T-cell (primary cell): ENCODE measurements at regions not wholly inside any gene's neighbourhood (a gene's known extent, or its start where the extent isn't known, plus 50 kb on each side); places are given as distances from the start of the nearest gene placed in this dataset.
"Not testable (repeated sequence)": the region's sequence is repeated elsewhere in the genome, so short reads cannot be mapped to it uniquely, and the experiment has no call there.

ENCODE experiments used
- ATAC-seq, 4 experiments: fragments of 200-7000 bp in 3 of 4; fragments of 150-1000 bp in 1 of 4; cut with Tn5 transposase; replicated peaks in 1 of 4; 1 replicate in 3 of 4; 2 replicates in 1 of 4; pipeline ENCODE4 v1.10.0; 2021; ENCODE audit warnings: moderate library complexity in 3 of 4, mild to moderate bottlenecking in 2 of 4, moderate number of reproducible peaks in 1 of 4
- CTCF ChIA-PET, 2 donors: fragments of 300-600 bp; sonication (Branson Sonifier 250); formaldehyde crosslinking; loops; one replicate each; lab custom pipeline; 2022; ENCODE audit warnings: antibody characterized with exemption in 2 of 2; lab: Charles Lee
- POLR2A ChIA-PET, 2 donors: fragments of 300-600 bp; sonication (Branson Sonifier 250); formaldehyde crosslinking; loops; one replicate each; lab custom pipeline; 2022; ENCODE audit warnings: antibody characterized with exemption in 2 of 2; lab: Charles Lee
- DNase-seq, 35 experiments: peaks; one replicate each; pipeline versions ENCODE4 v3.0.0 to v3.0.0-alpha.2; 2013 to 2023
- H3K27ac ChIP-seq: one replicate; pipeline ENCODE4 v1.5.1; 2013; ENCODE audit warnings: low read length
- H3K27me3 ChIP-seq, 2 experiments: replicated peaks in 1 of 2; 1 replicate in 1 of 2; 2 replicates in 1 of 2; pipeline versions ENCODE4 v1.6.1 to v1.7.0; 2013; ENCODE audit warnings: low read length in 1 of 2, mixed read lengths in 1 of 2; ENCODE audit not compliant: control insufficient read depth in 2 of 2, insufficient read depth in 2 of 2; ENCODE audit errors: extremely low read depth in 1 of 2
- H3K36me3 ChIP-seq, 2 donors: 1 replicate in 1 of 2; 2 replicates in 1 of 2; pipeline versions ENCODE4 v1.6.1 to v1.7.0; 2013; ENCODE audit warnings: low read length in 1 of 2; ENCODE audit not compliant: control insufficient read depth in 2 of 2, insufficient read depth in 1 of 2; ENCODE audit errors: extremely low read depth in 1 of 2
- H3K4me1 ChIP-seq, 2 experiments: 1 replicate in 1 of 2; 2 replicates in 1 of 2; pipeline versions ENCODE4 v1.6.1 to v1.7.0; 2013; ENCODE audit warnings: low read length in 2 of 2, mixed read lengths in 1 of 2; ENCODE audit not compliant: insufficient read depth in 2 of 2, control insufficient read depth in 1 of 2; ENCODE audit errors: extremely low read depth in 1 of 2
- H3K4me3 ChIP-seq, 2 donors: 1 replicate in 1 of 2; 2 replicates in 1 of 2; pipeline versions ENCODE4 v1.5.1 to v1.7.0; 2013; ENCODE audit warnings: mild to moderate bottlenecking in 2 of 2, low read length in 1 of 2, moderate library complexity in 1 of 2; ENCODE audit not compliant: control insufficient read depth in 1 of 2; ENCODE audit errors: extremely low read depth in 1 of 2
- H3K9me3 ChIP-seq: 2 replicates; pipeline ENCODE4 v1.7.0; 2013
- H3K27ac Mint-ChIP-seq, 2 donors: one replicate each; pipeline ENCODE4 v1.8.0; 2020 to 2021; ENCODE audit warnings: mild to moderate bottlenecking in 2 of 2, mixed read lengths in 2 of 2
- H3K27me3 Mint-ChIP-seq, 2 donors: one replicate each; pipeline ENCODE4 v1.8.0; 2021 to 2022; ENCODE audit warnings: mixed read lengths in 2 of 2
- H3K36me3 Mint-ChIP-seq: one replicate; pipeline ENCODE4 v1.8.0; 2021; ENCODE audit warnings: mixed read lengths
- H3K4me1 Mint-ChIP-seq, 3 donors: one replicate each; pipeline ENCODE4 v1.8.0; 2020 to 2022; ENCODE audit warnings: mixed read lengths in 3 of 3, mild to moderate bottlenecking in 1 of 3
- H3K4me3 Mint-ChIP-seq, 3 donors: one replicate each; pipeline ENCODE4 v1.8.0; 2020 to 2022; ENCODE audit warnings: mild to moderate bottlenecking in 3 of 3, mixed read lengths in 3 of 3, moderate library complexity in 3 of 3
- H3K9me3 Mint-ChIP-seq, 3 donors: one replicate each; pipeline ENCODE4 v1.8.0; 2020 to 2022; ENCODE audit warnings: mixed read lengths in 3 of 3
- WGBS: methylation state at CpG from one replicate; pipeline ENCODE4 v1.1.5; 2013; ENCODE audit warnings: missing lambda C conversion rate; ENCODE audit not compliant: insufficient coverage; 5-methylcytosine and 5-hydroxymethylcytosine counted together

DNA sequence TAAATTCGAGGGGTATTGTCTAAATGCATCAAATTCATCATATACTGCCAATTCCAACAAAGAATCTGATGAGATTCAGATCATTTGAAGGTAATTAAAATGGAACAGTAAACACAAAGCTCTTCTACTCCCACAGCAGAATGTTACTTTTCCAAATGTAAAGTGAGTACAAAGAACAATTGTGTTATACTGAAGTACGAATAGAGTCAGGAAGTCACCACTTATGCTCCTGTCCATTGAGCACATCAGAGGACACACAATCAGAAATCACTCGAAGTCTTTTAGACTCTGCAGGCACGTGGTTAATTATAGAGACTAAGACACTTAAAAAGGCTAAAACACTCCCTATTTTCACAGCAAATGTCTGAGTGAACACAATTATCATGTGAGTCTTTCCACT, 388.5 kb upstream of the MIS18BP1 start:
- Mint-ChIP-seq H3K36me3 (no peaks in the 10 kb centered on the region), H3K27me3 (no peaks in the 10 kb centered on the region), H3K27ac (no peak overlapping the region), H3K4me3 (no peak overlapping the region), H3K4me1 (no peaks in the 10 kb centered on the region), H3K9me3 (peaks cover 12 to 16% (median 15%) of the 10 kb centered on the region in 3 donors)
- H3K36me3 ChIP-seq, result no peaks in the 10 kb centered on the region
- no peak overlapping the region for H3K4me3 ChIP-seq
- no peaks in the 10 kb centered on the region for H3K27me3 ChIP-seq
- no peaks in the 10 kb centered on the region for H3K4me1 ChIP-seq
- ATAC-seq (no peak), DNase-seq (no peak)
- ChIA-PET POLR2A (no interaction called here), CTCF (no interaction called here)
- WGBS, result no CpG with 5 or more reads among the region's 4 CpGs
- no peak overlapping the region for H3K27ac ChIP-seq
- H3K9me3 ChIP-seq, result no peaks in the 10 kb centered on the region

DNA sequence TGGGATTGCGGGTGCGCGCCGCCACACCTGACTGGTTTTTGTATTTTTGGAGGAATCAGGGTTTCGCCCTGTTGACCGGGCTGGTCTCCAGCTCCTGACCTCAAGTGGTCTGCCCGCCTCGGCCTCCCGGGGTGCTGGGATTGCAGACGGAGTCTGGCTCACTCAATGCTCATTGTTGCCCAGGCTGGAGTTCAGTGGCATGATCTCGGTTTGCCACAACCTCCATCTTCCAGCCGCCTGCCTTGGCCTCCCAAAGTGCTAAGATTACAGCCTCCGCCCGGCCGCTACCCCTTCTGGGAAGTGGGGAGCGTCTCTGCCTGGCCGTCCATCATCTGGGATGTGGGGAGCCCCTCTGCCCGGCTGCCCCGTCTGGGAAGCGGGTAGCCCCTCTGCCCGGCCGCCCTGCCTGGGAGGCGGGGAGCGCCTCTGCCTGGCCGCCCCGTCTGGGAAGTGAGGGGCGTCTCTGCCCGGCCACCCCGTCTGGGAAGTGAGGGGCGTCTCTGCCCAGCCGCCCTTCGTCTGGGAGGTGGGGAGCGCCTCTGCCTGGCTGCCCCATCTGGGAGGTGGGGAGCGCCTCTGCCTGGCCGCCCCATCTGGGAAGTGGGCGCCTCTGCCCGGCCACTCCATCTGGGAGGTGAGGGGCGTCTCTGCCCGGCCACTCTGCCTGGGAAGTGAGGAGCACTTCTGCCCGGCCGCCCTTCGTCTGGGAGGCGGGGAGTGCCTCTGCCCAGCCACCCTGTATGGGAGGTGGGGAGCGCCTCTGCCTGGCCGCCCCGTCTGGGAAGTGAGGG, 381.8 kb upstream of the MIS18BP1 start:
- H3K27ac ChIP-seq, ATAC-seq, H3K27me3 Mint-ChIP-seq, H3K4me1 ChIP-seq, H3K4me1 Mint-ChIP-seq, H3K36me3 Mint-ChIP-seq, H3K9me3 ChIP-seq, POLR2A ChIA-PET, H3K27me3 ChIP-seq, H3K27ac Mint-ChIP-seq, DNase-seq, H3K4me3 Mint-ChIP-seq, CTCF ChIA-PET, H3K36me3 ChIP-seq, H3K4me3 ChIP-seq: not testable (repeated sequence)
- peaks cover 4 to 15% (median 14%) of the 10 kb centered on the region in 3 donors for H3K9me3 Mint-ChIP-seq
- 95% methylated on average over 19 of the region's 46 CpGs for WGBS

DNA sequence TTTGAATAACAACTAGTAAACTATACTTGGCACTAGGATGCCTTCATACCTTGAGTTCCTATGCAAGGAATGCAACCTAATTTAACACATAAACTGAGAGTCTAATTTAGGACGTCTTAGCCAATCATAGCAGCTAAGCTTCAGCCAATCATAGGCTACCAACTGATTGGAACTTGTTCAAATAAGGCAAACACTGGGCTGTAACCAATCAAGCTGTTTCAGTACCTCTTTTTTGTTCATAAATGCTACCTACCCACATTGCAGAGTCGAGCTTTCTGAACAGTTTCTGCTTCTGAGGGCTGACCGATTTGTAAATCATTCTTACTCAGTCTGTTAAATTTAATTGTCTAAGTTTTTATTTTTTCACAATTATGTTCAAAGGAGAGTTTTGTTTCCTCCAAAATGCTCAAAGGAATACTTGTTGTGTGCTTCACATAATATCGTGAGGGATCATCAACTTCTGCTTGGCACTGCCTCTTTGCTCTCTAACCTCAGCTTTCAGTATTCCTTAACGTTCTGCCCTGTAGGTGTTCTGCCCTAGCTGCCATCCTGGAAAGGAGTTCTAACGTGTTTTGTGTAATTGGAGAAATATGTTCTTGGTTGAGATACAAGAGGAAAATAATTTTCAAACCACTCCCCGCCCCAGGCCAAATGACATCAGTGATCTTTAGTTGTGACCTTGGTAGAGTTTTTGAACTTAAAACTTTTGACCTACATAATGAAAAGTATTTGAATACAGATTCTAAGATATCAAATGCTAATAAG, 380.4 kb upstream of the MIS18BP1 start:
- no peak overlapping the region for H3K4me3 ChIP-seq
- Mint-ChIP-seq H3K36me3 (no peaks in the 10 kb centered on the region), H3K4me1 (no peaks in the 10 kb centered on the region), H3K4me3 (no peak overlapping the region), H3K27me3 (no peaks in the 10 kb centered on the region), H3K9me3 (peaks cover 6 to 23% (median 7%) of the 10 kb centered on the region in 3 donors), H3K27ac (no peak overlapping the region)
- no peaks in the 10 kb centered on the region for H3K4me1 ChIP-seq
- H3K36me3 ChIP-seq, result no peaks in the 10 kb centered on the region
- no peaks in the 10 kb centered on the region for H3K9me3 ChIP-seq
- H3K27me3 ChIP-seq, result no peaks in the 10 kb centered on the region
- no peak for DNase-seq
- 83% methylated on average over 2 of the region's 7 CpGs for WGBS
- ChIA-PET POLR2A (no interaction called here), CTCF (no interaction called here)
- no peak overlapping the region for H3K27ac ChIP-seq
- no peak for ATAC-seq

DNA sequence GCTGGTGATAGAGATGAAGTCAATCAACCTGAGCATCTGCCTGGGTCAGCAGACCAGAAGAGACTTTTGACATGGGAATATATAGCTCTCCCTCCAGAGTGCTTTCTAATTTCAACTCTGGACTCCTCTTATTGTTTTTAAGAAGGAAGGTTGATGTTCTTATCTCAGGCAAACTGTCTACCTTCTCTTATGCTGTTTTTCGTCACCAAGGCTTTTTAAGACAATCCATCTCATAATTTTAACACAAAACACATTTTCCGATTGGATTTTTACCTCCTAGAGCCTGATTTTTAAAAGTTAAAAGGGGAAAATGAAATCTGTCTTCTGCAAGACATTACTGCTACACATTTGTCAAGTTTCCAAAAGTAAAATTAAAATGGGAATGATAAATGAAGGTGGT, 368.7 kb upstream of the MIS18BP1 start:
- H3K4me1 Mint-ChIP-seq, result no peaks in the 10 kb centered on the region
- no peaks in the 10 kb centered on the region for H3K36me3 ChIP-seq
- ChIA-PET CTCF (no interaction called here), POLR2A (no interaction called here)
- no peaks in the 10 kb centered on the region for H3K4me1 ChIP-seq
- no CpG with 5 or more reads among the region's 2 CpGs for WGBS
- no peak for ATAC-seq
- no peaks in the 10 kb centered on the region for H3K36me3 Mint-ChIP-seq
- H3K9me3 Mint-ChIP-seq, result peaks cover 10 to 24% (median 13%) of the 10 kb centered on the region in 3 donors
- H3K27ac Mint-ChIP-seq, result no peak overlapping the region
- H3K27ac ChIP-seq, result no peak overlapping the region
- H3K4me3 ChIP-seq, result no peak overlapping the region
- no peak overlapping the region for H3K4me3 Mint-ChIP-seq
- no peaks in the 10 kb centered on the region for H3K9me3 ChIP-seq
- no peaks in the 10 kb centered on the region for H3K27me3 ChIP-seq
- no peak for DNase-seq
- no peaks in the 10 kb centered on the region for H3K27me3 Mint-ChIP-seq

DNA sequence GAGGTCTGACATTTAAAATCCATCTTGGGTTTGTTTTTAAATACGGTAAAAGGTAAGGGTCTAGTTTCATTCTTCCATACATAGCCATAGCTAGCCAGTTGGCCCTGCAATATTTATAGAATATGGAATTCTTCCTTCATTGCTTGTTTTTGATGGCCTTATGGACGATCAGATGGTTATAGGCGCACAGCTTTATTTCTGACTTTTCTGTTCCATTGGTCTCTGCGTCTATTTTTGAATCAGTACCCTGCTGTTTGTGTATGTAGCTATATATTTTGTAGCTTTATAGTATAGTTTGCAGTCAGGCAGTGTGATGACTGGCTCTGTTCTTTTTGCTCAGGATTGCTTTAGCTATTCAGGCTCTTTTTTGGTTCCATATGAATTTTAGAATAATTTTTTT, 366.8 kb upstream of the MIS18BP1 start:
- Mint-ChIP-seq H3K27ac (no peak overlapping the region), H3K4me3 (no peak overlapping the region), H3K36me3 (no peaks in the 10 kb centered on the region), H3K4me1 (no peaks in the 10 kb centered on the region), H3K27me3 (no peaks in the 10 kb centered on the region), H3K9me3 (peaks cover 8 to 20% (median 10%) of the 10 kb centered on the region in 3 donors)
- no peak overlapping the region for H3K4me3 ChIP-seq
- POLR2A ChIA-PET, result no interaction called here
- no peak overlapping the region for H3K27ac ChIP-seq
- H3K36me3 ChIP-seq, result no peaks in the 10 kb centered on the region
- no peak for DNase-seq
- no peaks in the 10 kb centered on the region for H3K9me3 ChIP-seq
- no peaks in the 10 kb centered on the region for H3K27me3 ChIP-seq
- 88% methylated on average over 2 of the region's 4 CpGs for WGBS
- no peak for ATAC-seq
- no peaks in the 10 kb centered on the region for H3K4me1 ChIP-seq
- CTCF ChIA-PET, result no interaction called here

GRCh38 chr14:45610318-45610717, 357.3 kb upstream of the MIS18BP1 start:
- H3K4me1 Mint-ChIP-seq, result no peaks in the 10 kb centered on the region
- no peak overlapping the region for H3K4me3 ChIP-seq
- no peak overlapping the region for H3K27ac ChIP-seq
- H3K4me1 ChIP-seq, result no peaks in the 10 kb centered on the region
- peaks cover 0 to 4% (median 0%) of the 10 kb centered on the region in 3 donors for H3K9me3 Mint-ChIP-seq
- H3K27me3 ChIP-seq, result no peaks in the 10 kb centered on the region
- no peak for ATAC-seq
- ChIA-PET POLR2A (no interaction called here), CTCF (no interaction called here)
- WGBS, result no CpG with 5 or more reads among the region's 1 CpG
- H3K27ac Mint-ChIP-seq, result no peak overlapping the region
- no peaks in the 10 kb centered on the region for H3K27me3 Mint-ChIP-seq
- H3K9me3 ChIP-seq, result no peaks in the 10 kb centered on the region
- H3K36me3 ChIP-seq, result no peaks in the 10 kb centered on the region
- no peak for DNase-seq
- H3K4me3 Mint-ChIP-seq, result no peak overlapping the region
- H3K36me3 Mint-ChIP-seq, result no peaks in the 10 kb centered on the region
